ENCODE measurements at regions not wholly inside any gene's neighbourhood (a gene's known extent, or its start where the extent isn't known, plus 50 kb on each side); places are given as distances from the start of the nearest gene placed in this dataset.

GRCh38 chrX:39518476-39519029, 579.2 kb downstream of the BCOR start:
- no peak for DNase-seq

GRCh38 chrX:39519030-39519488, 578.7 kb downstream of the BCOR start:
- DNase-seq, result no peak

- no peak for DNase-seq
These were observed 578.0 kb downstream of the BCOR start for GRCh38 chrX:39519566-39520301.

GRCh38 chrX:39525758-39526157, 572.0 kb downstream of the BCOR start:
- DNase-seq, result no peak

- DNase-seq, result no peak
These were observed 570.7 kb downstream of the BCOR start for GRCh38 chrX:39527025-39527424.

GRCh38 chrX:39528161-39528916, 569.4 kb downstream of the BCOR start:
- DNase-seq, result no peak

GRCh38 chrX:39532761-39533160, 565.0 kb downstream of the BCOR start:
- DNase-seq, result no peak

- DNase-seq, result no peak
These were observed 562.8 kb downstream of the BCOR start for GRCh38 chrX:39534949-39535348.

GRCh38 chrX:39536211-39536610, 561.5 kb downstream of the BCOR start:
- DNase-seq, result no peak

GRCh38 chrX:39541881-39542280, 555.9 kb downstream of the BCOR start:
- no peak for DNase-seq

GRCh38 chrX:39542316-39542715, 555.4 kb downstream of the BCOR start:
- no peak for DNase-seq

GRCh38 chrX:39550795-39551361, 546.9 kb downstream of the BCOR start:
- DNase-seq, result no peak

GRCh38 chrX:39551762-39552161, 546.0 kb downstream of the BCOR start:
- no peak for DNase-seq

- no peak for DNase-seq
These were observed 542.3 kb downstream of the BCOR start for GRCh38 chrX:39555431-39555830.

- no peak for DNase-seq
These were observed 541.7 kb downstream of the BCOR start for GRCh38 chrX:39556056-39556455.

- DNase-seq, result no peak
These were observed 538.5 kb downstream of the BCOR start for GRCh38 chrX:39559229-39559628.

GRCh38 chrX:39560271-39560670, 537.5 kb downstream of the BCOR start:
- DNase-seq, result no peak

GRCh38 chrX:39563178-39563577, 534.6 kb downstream of the BCOR start:
- no peak for DNase-seq

GRCh38 chrX:39564751-39565150, 533.0 kb downstream of the BCOR start:
- DNase-seq, result no peak

- no peak for DNase-seq
These were observed 523.6 kb downstream of the BCOR start for GRCh38 chrX:39574178-39574577.

- no peak for DNase-seq
These were observed 521.5 kb downstream of the BCOR start for GRCh38 chrX:39576041-39576872.

- no peak for DNase-seq
These were observed 520.4 kb downstream of the BCOR start for GRCh38 chrX:39577206-39577984.

Measured in stimulated activated naive CD4-positive, alpha-beta T cell (primary cell).